CD4-positive, alpha-beta T cell treated with Interleukin-10 for 1 hour (primary cell): ENCODE measurements at regions not wholly inside any gene's neighbourhood (a gene's known extent, or its start where the extent isn't known, plus 50 kb on each side); places are given as distances from the start of the nearest gene placed in this dataset.

Experiments
- DNase-seq: peaks from one replicate; pipeline ENCODE4 v3.0.0-alpha.2; 2020

GRCh38 chr1:82923931-82924330 is 1075.0 kb downstream of the TTLL7 start:
- DNase-seq = no peak

GRCh38 chr1:82921759-82922158 is 1077.2 kb downstream of the TTLL7 start:
- no peak for DNase-seq

- DNase-seq = no peak
Measured at GRCh38 chr1:82920418-82921248, 1078.3 kb downstream of the TTLL7 start.

GRCh38 chr1:82919837-82920236 is 1079.1 kb downstream of the TTLL7 start:
- no peak for DNase-seq

GRCh38 chr1:82907313-82907712 is 1091.6 kb downstream of the TTLL7 start:
- no peak for DNase-seq

GRCh38 chr1:82903626-82904025 is 1095.3 kb downstream of the TTLL7 start:
- no peak for DNase-seq

- no peak for DNase-seq
Measured at GRCh38 chr1:82901561-82901960, 1097.4 kb downstream of the TTLL7 start.

- no peak for DNase-seq
Measured at GRCh38 chr1:82901118-82901517, 1097.8 kb downstream of the TTLL7 start.

GRCh38 chr1:82899017-82899416 is 1098.3 kb downstream of the ADGRL2 start:
- DNase-seq = no peak

GRCh38 chr1:82897549-82897948 is 1096.8 kb downstream of the ADGRL2 start:
- no peak for DNase-seq

- no peak for DNase-seq
Measured at GRCh38 chr1:82896036-82896435, 1095.3 kb downstream of the ADGRL2 start.

GRCh38 chr1:82894635-82895034 is 1093.9 kb downstream of the ADGRL2 start:
- no peak for DNase-seq

GRCh38 chr1:82893712-82894470 is 1093.2 kb downstream of the ADGRL2 start:
- no peak for DNase-seq

- no peak for DNase-seq
Measured at GRCh38 chr1:82880506-82880905, 1079.8 kb downstream of the ADGRL2 start.

- no peak for DNase-seq
Measured at GRCh38 chr1:82879701-82880305, 1079.1 kb downstream of the ADGRL2 start.

GRCh38 chr1:82875170-82875569 is 1074.4 kb downstream of the ADGRL2 start:
- no peak for DNase-seq

GRCh38 chr1:82874041-82874440 is 1073.3 kb downstream of the ADGRL2 start:
- DNase-seq = no peak

GRCh38 chr1:82870332-82870731 is 1069.6 kb downstream of the ADGRL2 start:
- no peak for DNase-seq

- DNase-seq = no peak
Measured at GRCh38 chr1:82867781-82868180, 1067.0 kb downstream of the ADGRL2 start.

- no peak for DNase-seq
Measured at GRCh38 chr1:82861749-82862148, 1061.0 kb downstream of the ADGRL2 start.

- DNase-seq = no peak
Measured at GRCh38 chr1:82858031-82858430, 1057.3 kb downstream of the ADGRL2 start.

- no peak for DNase-seq
Measured at GRCh38 chr1:82849460-82849859, 1048.7 kb downstream of the ADGRL2 start.

GRCh38 chr1:82848043-82848442 is 1047.3 kb downstream of the ADGRL2 start:
- no peak for DNase-seq

GRCh38 chr1:82845866-82846265 is 1045.1 kb downstream of the ADGRL2 start:
- DNase-seq = no peak
